GM21367 (cell line): ENCODE measurements at regions not wholly inside any gene's neighbourhood (a gene's known extent, or its start where the extent isn't known, plus 50 kb on each side); places are given as distances from the start of the nearest gene placed in this dataset.

Source experiments
- ATAC-seq: cut with Tn5 transposase; IDR thresholded peaks from one replicate; pipeline ENCODE4 v1.9.1; 2021; ENCODE audit not compliant: unreplicated experiment

- ATAC-seq = no peak
Observed at GRCh38 chr2:765369-765768, 88.2 kb upstream of the TMEM18 start.

GRCh38 chr2:763766-764525 is 86.7 kb upstream of the TMEM18 start:
- no peak for ATAC-seq

- ATAC-seq = no peak
Observed at GRCh38 chr2:762646-763045, 85.4 kb upstream of the TMEM18 start.

- no peak for ATAC-seq
Observed at GRCh38 chr2:761384-761783, 84.2 kb upstream of the TMEM18 start.

- no peak for ATAC-seq
Observed at GRCh38 chr2:760001-760400, 82.8 kb upstream of the TMEM18 start.

GRCh38 chr2:758073-758820 is 81.0 kb upstream of the TMEM18 start:
- no peak for ATAC-seq

GRCh38 chr2:753123-753522 is 75.9 kb upstream of the TMEM18 start:
- ATAC-seq = no peak

- ATAC-seq = no peak
Observed at GRCh38 chr2:751474-751873, 74.3 kb upstream of the TMEM18 start.

GRCh38 chr2:750628-751027 is 73.4 kb upstream of the TMEM18 start:
- ATAC-seq = no peak

GRCh38 chr2:747762-748351 is 70.7 kb upstream of the TMEM18 start:
- ATAC-seq = no peak

GRCh38 chr2:746697-747096 is 69.5 kb upstream of the TMEM18 start:
- ATAC-seq = no peak

GRCh38 chr2:744088-744487 is 66.9 kb upstream of the TMEM18 start:
- ATAC-seq = no peak

- no peak for ATAC-seq
Observed at GRCh38 chr2:742221-742620, 65.0 kb upstream of the TMEM18 start.

- no peak for ATAC-seq
Observed at GRCh38 chr2:741195-741496, 63.9 kb upstream of the TMEM18 start.

GRCh38 chr2:740322-741194 is 63.4 kb upstream of the TMEM18 start:
- peak; percentile 55 for ATAC-seq

GRCh38 chr2:739864-740321 is 62.7 kb upstream of the TMEM18 start:
- peak; percentile 44 for ATAC-seq

GRCh38 chr2:736939-737338 is 59.7 kb upstream of the TMEM18 start:
- ATAC-seq = no peak

- ATAC-seq = peak; percentile 47
Observed at GRCh38 chr2:735670-736218, 58.5 kb upstream of the TMEM18 start.

- ATAC-seq = no peak
Observed at GRCh38 chr2:734496-734895, 57.3 kb upstream of the TMEM18 start.

GRCh38 chr2:733495-733894 is 56.3 kb upstream of the TMEM18 start:
- no peak for ATAC-seq

GRCh38 chr2:733001-733400 is 55.8 kb upstream of the TMEM18 start:
- no peak for ATAC-seq
